K562 (cell line): ENCODE measurements at regions not wholly inside any gene's neighbourhood (a gene's known extent, or its start where the extent isn't known, plus 50 kb on each side); places are given as distances from the start of the nearest gene placed in this dataset.

Source experiments
- ATAC-seq: fragments of 200-7000 bp; cut with Tn5 transposase; 3 replicates; pipeline ENCODE4 v1.9.1; 2020; ENCODE audit warnings: moderate library complexity
- BruUV-seq: library from RNA; stranded (reverse); fragments of 400-500 nt; replicated peaks from 2 replicates; lab custom pipeline; 2021; lab: Mats Ljungman, UMichigan
- CTCF ChIA-PET: fragments of 300-600 bp; formaldehyde crosslinking; extraction: SDS; loops from one replicate; lab custom pipeline; 2021; ENCODE audit warnings: low intra/inter-chr PET ratio; lab: Yijun Ruan, JAX
- POLR2A ChIA-PET: fragments of 300-600, 350-650 bp; sonication (Branson Sonifier 250); formaldehyde crosslinking; extraction: SDS; loops from one replicate; lab custom pipeline; 2021; ENCODE audit warnings: antibody characterized with exemption, inconsistent platforms; lab: Yijun Ruan, JAX
- DNase-seq, 4 experiments: peaks; one replicate each; pipeline versions ENCODE4 v3.0.0 to v3.0.0-alpha.2; 2011 to 2018; ENCODE audit warnings: low spot score in 3 of 4, mixed read lengths in 3 of 4; ENCODE audit errors: extremely low read depth in 1 of 4
- FAIRE-seq: peaks from 2 replicates; lab custom pipeline; 2011; peaks lifted over from hg19 to GRCh38; lab: Jason Lieb, UNC
- H2AFZ ChIP-seq: 2 replicates; pipeline ENCODE4 v1.6.0; 2011; ENCODE audit warnings: low read depth, low read length, control low read depth, inconsistent platforms
- H3K27ac ChIP-seq: fragments of 200-600 bp; 3 replicates; pipeline ENCODE4 v1.8.0; 2011; ENCODE audit warnings: low read depth, mild to moderate bottlenecking, control low read depth, inconsistent platforms, low read length, moderate library complexity, mixed read lengths; ENCODE audit errors: extremely low read depth
- H3K27me3 ChIP-seq, 2 experiments: fragments of 300-600 bp in 1 of 2; 2 replicates in 1 of 2; 3 replicates in 1 of 2; pipeline versions ENCODE4 v1.6.0 to v1.8.0; 2011; ENCODE audit warnings: inconsistent platforms in 2 of 2, low read length in 2 of 2, mild to moderate bottlenecking in 1 of 2, mixed read lengths in 1 of 2, moderate library complexity in 1 of 2; ENCODE audit not compliant: control insufficient read depth in 2 of 2, insufficient read depth in 2 of 2
- H3K36me3 ChIP-seq: fragments of 300-600 bp; 3 replicates; pipeline ENCODE4 v1.8.0; 2011; ENCODE audit warnings: mild to moderate bottlenecking, low read length, inconsistent platforms; ENCODE audit not compliant: control insufficient read depth, insufficient read depth
- H3K4me1 ChIP-seq, 2 experiments: fragments of 200-600 bp in 1 of 2; replicated peaks in 1 of 2; 2 replicates in 1 of 2; 3 replicates in 1 of 2; pipeline versions ENCODE4 v1.5.1 to v1.8.0; 2011; ENCODE audit warnings: inconsistent platforms in 2 of 2, low read length in 2 of 2, mild to moderate bottlenecking in 1 of 2, mixed read lengths in 1 of 2, moderate library complexity in 1 of 2; ENCODE audit not compliant: control insufficient read depth in 2 of 2, insufficient read depth in 2 of 2
- H3K4me2 ChIP-seq: 2 replicates; pipeline ENCODE4 v1.6.1; 2011; ENCODE audit warnings: low read length, control low read depth, inconsistent platforms, mixed read lengths; ENCODE audit not compliant: insufficient read depth
- H3K4me3 ChIP-seq: fragments of 200-600 bp; sonication (generic), shearing (Covaris generic); 2 replicates; pipeline ENCODE4 v1.5.1; 2016; ENCODE audit warnings: control low read depth, inconsistent platforms
- H3K79me2 ChIP-seq: fragments of 200-600 bp; 3 replicates; pipeline ENCODE4 v1.8.0; 2011; ENCODE audit warnings: low read length, inconsistent platforms; ENCODE audit not compliant: control insufficient read depth, insufficient read depth
- H3K9ac ChIP-seq, 2 experiments: 2 replicates each; pipeline versions ENCODE4 v1.6.0 to v1.6.1; 2011; ENCODE audit warnings: low read depth in 2 of 2, low read length in 2 of 2, control low read depth in 1 of 2, inconsistent platforms in 1 of 2, mild to moderate bottlenecking in 1 of 2, mixed read lengths in 1 of 2; ENCODE audit not compliant: insufficient read depth in 1 of 2
- H3K9me1 ChIP-seq: one replicate; pipeline ENCODE4 v1.6.0; 2011; ENCODE audit warnings: inconsistent platforms, mild to moderate bottlenecking, low read length, moderate library complexity; ENCODE audit not compliant: control insufficient read depth, insufficient read depth
- H3K9me3 ChIP-seq: replicated peaks from 2 replicates; pipeline ENCODE4 v1.5.1; 2011; ENCODE audit warnings: low read depth, low read length, inconsistent platforms; ENCODE audit not compliant: control insufficient read depth, insufficient read depth
- H4K20me1 ChIP-seq: replicated peaks from 2 replicates; pipeline ENCODE4 v1.6.1; 2011; ENCODE audit warnings: low read length, inconsistent platforms, mixed read lengths; ENCODE audit not compliant: control insufficient read depth, insufficient read depth
- CEBPG ChIP-seq, 3 experiments: fragments of 200-800 bp in 1 of 3; sonication (Bioruptor generic) in 1 of 3; sonication (generic) in 1 of 3; formaldehyde crosslinking in 1 of 3; IDR thresholded peaks in 2 of 3; conservative IDR thresholded peaks in 1 of 3; 2 replicates each; pipeline versions ENCODE4 v1.6.1 to v1.8.0; 2016 to 2022; ENCODE audit warnings: missing compliant biosample characterization in 2 of 3, missing genetic modification characterization in 2 of 3, mild to moderate bottlenecking in 1 of 3, missing genetic modification reagents in 1 of 3
- DACH1 ChIP-seq: fragments of 450-650 bp; IDR thresholded peaks from 2 replicates; pipeline ENCODE4 v1.6.1; 2018; ENCODE audit not compliant: partially characterized antibody
- TCF15 ChIP-seq: fragments of 250-450 bp; sonication (Bioruptor Pico); IDR thresholded peaks from 2 replicates; pipeline ENCODE4 v1.8.0; 2022; ENCODE audit warnings: moderate library complexity, mild to moderate bottlenecking, inconsistent platforms
- ZBTB34 ChIP-seq: fragments of 250-450 bp; sonication (Bioruptor Pico); IDR thresholded peaks from 2 replicates; pipeline ENCODE4 v1.8.0; 2021; ENCODE audit warnings: mild to moderate bottlenecking, moderate library complexity
- ZEB2 ChIP-seq: fragments of 450-650 bp; IDR thresholded peaks from 2 replicates; pipeline ENCODE4 v1.6.1; 2016
- ZNF124 ChIP-seq: sonication (generic); formaldehyde crosslinking; IDR thresholded peaks from 2 replicates; pipeline ENCODE4 v1.8.1; 2022; ENCODE audit warnings: missing genetic modification reagents
- ZNF140 ChIP-seq: fragments of 250-450 bp; sonication (Bioruptor Pico); IDR thresholded peaks from 2 replicates; pipeline ENCODE4 v1.8.0; 2021; ENCODE audit warnings: moderate library complexity, mild to moderate bottlenecking, inconsistent platforms
- WGBS: fragments of 100-300 bp; shearing (Covaris generic); methylation state at CpG from one replicate; pipeline ENCODE4 v1.1.6; 2016; ENCODE audit warnings: low coverage, mixed read lengths; ENCODE audit not compliant: insufficient coverage; ENCODE audit errors: missing lambda C conversion rate; 5-methylcytosine and 5-hydroxymethylcytosine counted together
- in situ Hi-C: fragments of 300-500 bp; cut with MboI; formaldehyde crosslinking; loops from 4 replicates; pipeline ENCODE4 v1.15.0; 2018; ENCODE audit warnings: inconsistent platforms, mixed read lengths
- intact Hi-C: fragments of 100-400 bp; cut with micrococcal nuclease; formaldehyde crosslinking; loops from 2 replicates; pipeline ENCODE4 v1.14.2; 2022

GRCh38 chr14:47746986-47747385 is 71.6 kb upstream of the MDGA2 start:
- H2AFZ ChIP-seq = no peak overlapping the region
- H3K4me2 ChIP-seq = no peak overlapping the region
- no peak overlapping the region for H3K9ac ChIP-seq
- POLR2A ChIA-PET = no interaction called here
- CTCF ChIA-PET = no interaction called here
- no peaks in the 10 kb centered on the region for H3K9me3 ChIP-seq
- H4K20me1 ChIP-seq = no peaks in the 10 kb centered on the region
- no peak for FAIRE-seq
- no peaks in the 10 kb centered on the region for H3K4me1 ChIP-seq
- ATAC-seq = no peak
- H3K27me3 ChIP-seq = no peaks in the 10 kb centered on the region
- no TSS peak for BruUV-seq
- no peak overlapping the region for H3K27ac ChIP-seq
- TF ChIP-seq CEBPG (CRISPR knock-in tag; IDR thresholded peaks at IDR 0.05) (no peak), CEBPG (tag; conservative IDR thresholded peaks at IDR 0.05 in 1 of 2, IDR thresholded peaks at IDR 0.05 in 1 of 2) (peak in 1 of 2 experiments; percentile 42; a peak in 1 of 4 replicates), ZNF124 (no peak), DACH1 (no peak), ZBTB34 (CRISPR knock-in tag) (no peak), TCF15 (CRISPR knock-in tag) (no peak), ZEB2 (no peak), ZNF140 (CRISPR knock-in tag) (no peak)
- DNase-seq = no peak
- in situ Hi-C loops (no loop called here), intact Hi-C loops (no loop called here)
- H3K4me3 ChIP-seq = no peak overlapping the region
- H3K9me1 ChIP-seq = no peaks in the 10 kb centered on the region
- H3K36me3 ChIP-seq = no peaks in the 10 kb centered on the region
- 14% methylated on average over 1 of the region's 1 CpG for WGBS
- H3K79me2 ChIP-seq = no peaks in the 10 kb centered on the region
